Endothelial cell (in vitro differentiated cells): ENCODE measurements at regions not wholly inside any gene's neighbourhood (a gene's known extent, or its start where the extent isn't known, plus 50 kb on each side); places are given as distances from the start of the nearest gene placed in this dataset.

Experiments used
- DNase-seq: peaks from one replicate; pipeline ENCODE4 v3.0.0; 2021; ENCODE audit warnings: low spot score
- H3K27ac Mint-ChIP-seq: one replicate; pipeline ENCODE4 v1.8.0; 2021; ENCODE audit warnings: mixed read lengths, inconsistent platforms; ENCODE audit not compliant: unreplicated experiment
- H3K27me3 Mint-ChIP-seq: one replicate; pipeline ENCODE4 v1.8.0; 2021; ENCODE audit warnings: mild to moderate bottlenecking, moderate library complexity, mixed read lengths, inconsistent platforms; ENCODE audit not compliant: unreplicated experiment
- H3K36me3 Mint-ChIP-seq: one replicate; pipeline ENCODE4 v1.8.0; 2021; ENCODE audit warnings: mild to moderate bottlenecking, low read depth, mixed read lengths, inconsistent platforms; ENCODE audit not compliant: unreplicated experiment
- H3K4me1 Mint-ChIP-seq: one replicate; pipeline ENCODE4 v1.8.0; 2021; ENCODE audit warnings: mild to moderate bottlenecking, mixed read lengths, inconsistent platforms; ENCODE audit not compliant: unreplicated experiment
- H3K4me3 Mint-ChIP-seq: one replicate; pipeline ENCODE4 v1.8.0; 2021; ENCODE audit warnings: mild to moderate bottlenecking, mixed read lengths, inconsistent platforms; ENCODE audit not compliant: unreplicated experiment
- H3K9me3 Mint-ChIP-seq: one replicate; pipeline ENCODE4 v1.8.0; 2021; ENCODE audit warnings: mixed read lengths, inconsistent platforms; ENCODE audit not compliant: unreplicated experiment
- TF ChIP-seq, protein P1 (sequence below): fragments of 200-600 bp; sonication (generic); IDR thresholded peaks from one replicate; pipeline ENCODE4 v1.5.0; 2021; ENCODE audit warnings: antibody characterized with exemption; ENCODE audit not compliant: unreplicated experiment

DNA sequence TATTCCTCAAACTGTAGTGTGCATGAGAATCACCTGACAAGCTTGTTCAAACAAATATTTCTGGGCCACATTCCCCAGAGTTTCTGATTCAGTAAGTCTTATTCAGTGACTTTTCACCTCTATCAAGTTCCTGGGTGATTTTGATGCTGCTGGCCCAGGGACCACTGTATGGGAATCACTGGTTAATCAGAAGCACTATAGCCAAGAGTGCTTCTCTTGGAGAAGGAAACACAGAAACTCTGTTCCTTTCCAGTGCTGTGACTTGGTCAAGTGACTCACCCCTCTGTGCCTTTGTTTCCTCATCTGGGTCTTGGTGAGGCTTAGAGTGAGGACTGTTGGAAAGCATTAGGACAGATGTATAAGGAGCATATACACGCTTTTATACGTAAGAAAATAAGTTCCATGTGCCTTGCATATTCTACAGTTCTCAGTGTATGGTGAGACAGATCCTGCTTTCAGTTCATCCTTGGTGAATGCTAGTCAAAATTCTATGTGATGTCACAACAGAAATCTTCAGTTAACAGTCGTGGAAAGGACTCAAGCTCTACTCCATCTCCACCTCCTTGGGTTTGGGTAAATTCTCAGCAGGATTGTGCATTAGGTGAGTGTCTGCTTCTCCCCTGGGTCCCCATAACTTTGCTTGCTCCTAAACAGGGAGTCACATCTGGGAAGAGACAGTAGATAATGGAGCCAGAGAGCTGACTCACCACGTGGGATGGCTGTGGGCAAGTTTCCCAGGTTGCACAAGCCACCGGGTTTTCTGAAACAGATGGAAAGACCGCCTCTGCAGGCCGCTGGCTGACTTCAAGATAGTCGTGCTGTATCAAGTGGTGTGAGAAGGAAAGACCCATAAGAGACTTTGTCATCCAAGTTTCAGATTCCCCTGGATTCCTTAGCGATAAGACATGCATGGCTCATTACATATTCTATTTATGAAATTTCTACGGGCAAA lies 117.0 kb downstream of the NXNL2 start:
- TF ChIP-seq, protein P1, sequence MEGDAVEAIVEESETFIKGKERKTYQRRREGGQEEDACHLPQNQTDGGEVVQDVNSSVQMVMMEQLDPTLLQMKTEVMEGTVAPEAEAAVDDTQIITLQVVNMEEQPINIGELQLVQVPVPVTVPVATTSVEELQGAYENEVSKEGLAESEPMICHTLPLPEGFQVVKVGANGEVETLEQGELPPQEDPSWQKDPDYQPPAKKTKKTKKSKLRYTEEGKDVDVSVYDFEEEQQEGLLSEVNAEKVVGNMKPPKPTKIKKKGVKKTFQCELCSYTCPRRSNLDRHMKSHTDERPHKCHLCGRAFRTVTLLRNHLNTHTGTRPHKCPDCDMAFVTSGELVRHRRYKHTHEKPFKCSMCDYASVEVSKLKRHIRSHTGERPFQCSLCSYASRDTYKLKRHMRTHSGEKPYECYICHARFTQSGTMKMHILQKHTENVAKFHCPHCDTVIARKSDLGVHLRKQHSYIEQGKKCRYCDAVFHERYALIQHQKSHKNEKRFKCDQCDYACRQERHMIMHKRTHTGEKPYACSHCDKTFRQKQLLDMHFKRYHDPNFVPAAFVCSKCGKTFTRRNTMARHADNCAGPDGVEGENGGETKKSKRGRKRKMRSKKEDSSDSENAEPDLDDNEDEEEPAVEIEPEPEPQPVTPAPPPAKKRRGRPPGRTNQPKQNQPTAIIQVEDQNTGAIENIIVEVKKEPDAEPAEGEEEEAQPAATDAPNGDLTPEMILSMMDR = no peak
- Mint-ChIP-seq H3K4me1 (no peaks in the 10 kb centered on the region), H3K9me3 (no peaks in the 10 kb centered on the region), H3K36me3 (no peaks in the 10 kb centered on the region), H3K4me3 (no peak overlapping the region), H3K27me3 (no peaks in the 10 kb centered on the region), H3K27ac (no peak overlapping the region)
- no peak for DNase-seq

DNA sequence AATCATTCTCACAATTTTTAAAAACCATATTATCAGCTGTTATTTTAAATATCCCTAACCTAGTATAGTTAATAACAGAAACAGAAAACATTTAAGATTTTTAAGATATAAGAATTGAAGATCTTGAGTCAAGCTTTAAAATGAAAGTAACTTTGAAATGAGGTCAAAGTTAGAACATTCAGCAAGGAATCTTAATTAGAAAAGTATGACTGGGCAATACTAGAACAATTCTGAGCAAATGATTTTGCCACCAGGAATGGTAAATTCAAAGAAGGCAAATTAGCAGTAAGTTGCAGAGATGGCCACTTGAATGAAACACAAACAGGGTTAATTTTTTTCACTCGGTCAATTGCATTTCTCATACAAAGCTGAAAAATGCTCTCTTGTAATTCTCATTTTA lies 117.9 kb downstream of the NXNL2 start:
- DNase-seq = no peak
- no peak overlapping the region for H3K4me3 Mint-ChIP-seq
- H3K27me3 Mint-ChIP-seq = no peaks in the 10 kb centered on the region
- no peaks in the 10 kb centered on the region for H3K36me3 Mint-ChIP-seq
- no peaks in the 10 kb centered on the region for H3K4me1 Mint-ChIP-seq
- TF ChIP-seq, protein P1 = no peak
- H3K9me3 Mint-ChIP-seq = no peaks in the 10 kb centered on the region
- H3K27ac Mint-ChIP-seq = no peak overlapping the region

DNA sequence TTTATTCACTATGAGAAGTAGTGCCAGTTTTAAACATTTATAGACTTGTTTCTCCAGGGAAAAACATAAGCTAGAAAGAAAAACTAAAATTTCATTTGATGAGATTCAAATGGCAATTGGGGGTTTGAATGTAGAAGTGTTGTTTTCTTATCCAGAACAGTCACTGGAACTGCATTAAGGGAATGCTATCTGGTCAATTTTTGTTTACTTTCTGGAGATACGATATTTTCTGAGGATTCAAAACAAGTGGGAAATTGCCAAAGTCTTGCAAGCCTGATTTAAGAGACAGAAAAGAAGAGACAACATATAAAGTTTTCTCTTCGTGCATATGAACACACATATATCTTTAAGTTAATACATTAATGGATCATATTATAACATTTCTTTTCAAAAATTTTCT lies 118.4 kb downstream of the NXNL2 start:
- no peak overlapping the region for H3K27ac Mint-ChIP-seq
- H3K27me3 Mint-ChIP-seq = no peaks in the 10 kb centered on the region
- TF ChIP-seq, protein P1 = no peak
- no peaks in the 10 kb centered on the region for H3K9me3 Mint-ChIP-seq
- DNase-seq = no peak
- no peak overlapping the region for H3K4me3 Mint-ChIP-seq
- no peaks in the 10 kb centered on the region for H3K36me3 Mint-ChIP-seq
- no peaks in the 10 kb centered on the region for H3K4me1 Mint-ChIP-seq

DNA sequence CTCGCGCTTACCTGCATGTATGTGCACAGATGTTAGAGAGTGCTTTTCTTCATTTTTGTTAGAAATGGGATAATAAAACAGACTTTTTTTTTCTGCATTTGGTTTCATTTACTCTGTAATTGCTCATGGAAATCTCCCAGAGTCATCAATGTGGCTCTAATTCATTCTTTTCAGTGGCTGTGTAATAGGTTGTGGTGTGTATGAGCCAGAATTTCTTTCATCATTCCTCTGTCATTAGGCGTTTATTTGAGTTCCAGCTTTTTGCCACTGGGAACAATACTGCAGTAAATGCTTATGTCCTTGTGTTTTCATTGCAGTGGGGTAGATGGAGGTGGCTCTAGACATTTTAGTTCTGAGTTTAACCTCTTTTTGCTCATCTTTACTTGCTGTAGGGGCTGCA lies 118.9 kb downstream of the NXNL2 start:
- Mint-ChIP-seq H3K9me3 (no peaks in the 10 kb centered on the region), H3K36me3 (no peaks in the 10 kb centered on the region), H3K4me3 (no peak overlapping the region), H3K27ac (no peak overlapping the region), H3K27me3 (no peaks in the 10 kb centered on the region), H3K4me1 (no peaks in the 10 kb centered on the region)
- DNase-seq = no peak
- TF ChIP-seq, protein P1 = no peak

DNA sequence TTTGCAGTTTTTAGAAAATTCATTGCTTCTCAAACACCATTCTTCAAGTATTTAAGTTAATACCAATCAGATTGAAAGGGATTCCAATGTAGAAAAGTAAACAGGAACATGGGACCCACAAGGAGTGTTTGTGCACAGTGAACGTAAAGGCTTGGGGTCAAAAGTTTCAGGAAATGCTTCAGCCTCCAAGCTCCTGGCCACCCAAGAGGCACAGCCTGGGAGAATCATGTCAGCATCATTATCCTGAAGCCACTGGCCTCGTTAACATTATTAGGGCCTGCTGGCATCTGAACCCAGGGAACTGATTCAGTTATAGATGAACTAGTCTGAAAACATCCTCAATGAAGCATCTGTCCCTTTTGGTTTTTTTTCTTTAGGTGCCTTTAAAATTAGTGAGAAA lies 122.9 kb downstream of the NXNL2 start:
- H3K36me3 Mint-ChIP-seq = no peaks in the 10 kb centered on the region
- TF ChIP-seq, protein P1 = no peak
- H3K27ac Mint-ChIP-seq = no peak overlapping the region
- no peak overlapping the region for H3K4me3 Mint-ChIP-seq
- no peaks in the 10 kb centered on the region for H3K9me3 Mint-ChIP-seq
- no peak for DNase-seq
- H3K27me3 Mint-ChIP-seq = peaks cover 1% of the 10 kb centered on the region
- no peaks in the 10 kb centered on the region for H3K4me1 Mint-ChIP-seq
